ENCODE measurements at regions not wholly inside any gene's neighbourhood (a gene's known extent, or its start where the extent isn't known, plus 50 kb on each side); places are given as distances from the start of the nearest gene placed in this dataset.

GRCh38 chr3:494190-494589 lies 297.6 kb downstream of the CHL1 start:
- no peak overlapping the region for H3K4me3 ChIP-seq (ENCODE audit: low read depth, low read length)
- TF ChIP-seq MAX (IDR thresholded peaks at IDR 0.05; ENCODE audit: low read depth, low read length): no peak
- TF ChIP-seq POLR2A (IDR thresholded peaks at IDR 0.05; ENCODE audit: extremely low read depth, insufficient read length): no peak
- no peak for TF ChIP-seq MYC (IDR thresholded peaks at IDR 0.05; ENCODE audit: low read depth, low read length)
- TF ChIP-seq CTCF (IDR thresholded peaks at IDR 0.05; ENCODE audit: low read depth, low read length): no peak

GRCh38 chr3:498487-498886 lies 301.9 kb downstream of the CHL1 start:
- TF ChIP-seq POLR2A (IDR thresholded peaks at IDR 0.05; ENCODE audit: extremely low read depth, insufficient read length) (no peak), MYC (IDR thresholded peaks at IDR 0.05; ENCODE audit: low read depth, low read length) (no peak), CTCF (IDR thresholded peaks at IDR 0.05; ENCODE audit: low read depth, low read length) (no peak), MAX (IDR thresholded peaks at IDR 0.05; ENCODE audit: low read depth, low read length) (no peak)
- no peak for DNase-seq (ENCODE audit: low read depth)
- H3K4me3 ChIP-seq (ENCODE audit: low read depth, low read length): no peak overlapping the region

More at GRCh38 chr3:494190-494589, 297.6 kb downstream of the CHL1 start:
- no peak for DNase-seq (ENCODE audit: low read depth)

- TF ChIP-seq POLR2A (IDR thresholded peaks at IDR 0.05; ENCODE audit: extremely low read depth, insufficient read length): no peak
- TF ChIP-seq MAX (IDR thresholded peaks at IDR 0.05; ENCODE audit: low read depth, low read length): no peak
- no peak for TF ChIP-seq CTCF (IDR thresholded peaks at IDR 0.05; ENCODE audit: low read depth, low read length)
- no peak for TF ChIP-seq MYC (IDR thresholded peaks at IDR 0.05; ENCODE audit: low read depth, low read length)
- DNase-seq (ENCODE audit: low read depth): no peak
Measured at GRCh38 chr3:499001-499761, 302.6 kb downstream of the CHL1 start.

GRCh38 chr3:502486-502885 lies 305.9 kb downstream of the CHL1 start:
- TF ChIP-seq MYC (IDR thresholded peaks at IDR 0.05; ENCODE audit: low read depth, low read length) (no peak), CTCF (IDR thresholded peaks at IDR 0.05; ENCODE audit: low read depth, low read length) (no peak), POLR2A (IDR thresholded peaks at IDR 0.05; ENCODE audit: extremely low read depth, insufficient read length) (no peak), MAX (IDR thresholded peaks at IDR 0.05; ENCODE audit: low read depth, low read length) (no peak)
- DNase-seq (ENCODE audit: low read depth): no peak
- H3K4me3 ChIP-seq (ENCODE audit: low read depth, low read length): no peak overlapping the region

More at GRCh38 chr3:499001-499761, 302.6 kb downstream of the CHL1 start:
- no peak overlapping the region for H3K4me3 ChIP-seq (ENCODE audit: low read depth, low read length)

- TF ChIP-seq CTCF (IDR thresholded peaks at IDR 0.05; ENCODE audit: low read depth, low read length) (no peak), MAX (IDR thresholded peaks at IDR 0.05; ENCODE audit: low read depth, low read length) (0 out of 2 replicates have a peak, but pooled peaks have one; percentile 43)
- no peak overlapping the region for H3K4me3 ChIP-seq (ENCODE audit: low read depth, low read length)
- peak; percentile 4 for DNase-seq (ENCODE audit: low read depth)
Measured at GRCh38 chr3:513301-513700, 316.7 kb downstream of the CHL1 start.
